WTC11 (cell line): ENCODE measurements at regions not wholly inside any gene's neighbourhood (a gene's known extent, or its start where the extent isn't known, plus 50 kb on each side); places are given as distances from the start of the nearest gene placed in this dataset.

Experiments used
- ATAC-seq: fragments of 200-7000 bp; cut with Tn5 transposase; 2 replicates; pipeline ENCODE4 v1.10.0; 2021; ENCODE audit warnings: mild to moderate bottlenecking, moderate library complexity
- CTCF ChIA-PET: fragments of 300-600 bp; sonication (Branson Sonifier 250); formaldehyde crosslinking; loops from one replicate; lab custom pipeline; 2021; ENCODE audit warnings: antibody characterized with exemption; lab: Charles Lee
- POLR2A ChIA-PET: fragments of 350-600 bp; sonication (Branson Sonifier 250); formaldehyde crosslinking; loops from one replicate; lab custom pipeline; 2021; ENCODE audit warnings: antibody characterized with exemption; lab: Charles Lee
- DNase-seq: peaks from one replicate; pipeline ENCODE4 v3.0.0; 2021; ENCODE audit warnings: low spot score
- H3K27ac Mint-ChIP-seq: 2 replicates; pipeline ENCODE4 v1.8.0; 2021; ENCODE audit warnings: mixed read lengths
- H3K27me3 Mint-ChIP-seq: 2 replicates; pipeline ENCODE4 v1.8.0; 2021; ENCODE audit warnings: low read depth, mild to moderate bottlenecking, moderate library complexity, mixed read lengths
- H3K36me3 Mint-ChIP-seq: 2 replicates; pipeline ENCODE4 v1.8.0; 2021; ENCODE audit warnings: mixed read lengths
- H3K4me1 Mint-ChIP-seq: 2 replicates; pipeline ENCODE4 v1.8.0; 2022; ENCODE audit warnings: mixed read lengths
- H3K4me3 Mint-ChIP-seq: 2 replicates; pipeline ENCODE4 v1.8.0; 2021; ENCODE audit warnings: mild to moderate bottlenecking, moderate library complexity, mixed read lengths
- H3K9me3 Mint-ChIP-seq: 2 replicates; pipeline ENCODE4 v1.8.0; 2021; ENCODE audit warnings: mixed read lengths
- CBFB ChIP-seq: sonication (generic); formaldehyde crosslinking; IDR thresholded peaks from 2 replicates; pipeline ENCODE4 v1.8.1; 2022; ENCODE audit warnings: mild to moderate bottlenecking, low read depth, missing genetic modification reagents
- CREB1 ChIP-seq: sonication (generic); formaldehyde crosslinking; IDR thresholded peaks from 2 replicates; pipeline ENCODE4 v1.8.0; 2023; ENCODE audit warnings: mild to moderate bottlenecking, missing genetic modification reagents
- EMX1 ChIP-seq: fragments of 250-450 bp; sonication (Bioruptor Pico); IDR thresholded peaks from 2 replicates; pipeline ENCODE4 v1.8.0; 2021; ENCODE audit warnings: mild to moderate bottlenecking
- FOXJ3 ChIP-seq: sonication (generic); formaldehyde crosslinking; IDR thresholded peaks from 2 replicates; pipeline ENCODE4 v1.9.0; 2021; ENCODE audit warnings: missing genetic modification reagents, mild to moderate bottlenecking, borderline replicate concordance
- FOXK1 ChIP-seq: sonication (generic); formaldehyde crosslinking; IDR thresholded peaks from 2 replicates; pipeline ENCODE4 v1.8.0; 2022; ENCODE audit warnings: mild to moderate bottlenecking, moderate library complexity, missing genetic modification reagents
- IRF2 ChIP-seq: sonication (generic); formaldehyde crosslinking; IDR thresholded peaks from 2 replicates; pipeline ENCODE4 v1.8.0; 2022; ENCODE audit warnings: low read depth, missing genetic modification reagents, borderline replicate concordance
- JUN ChIP-seq: sonication (generic); formaldehyde crosslinking; IDR thresholded peaks from 2 replicates; pipeline ENCODE4 v1.8.0; 2023; ENCODE audit warnings: mild to moderate bottlenecking, missing genetic modification reagents
- MYBL2 ChIP-seq: sonication (generic); formaldehyde crosslinking; IDR thresholded peaks from 2 replicates; pipeline ENCODE4 v1.8.1; 2023; ENCODE audit warnings: mild to moderate bottlenecking, moderate library complexity, missing genetic modification reagents
- NR2C2 ChIP-seq: sonication (generic); formaldehyde crosslinking; IDR thresholded peaks from 2 replicates; pipeline ENCODE4 v1.8.0; 2022; ENCODE audit warnings: mild to moderate bottlenecking, missing genetic modification reagents
- NR3C1 ChIP-seq: sonication (generic); formaldehyde crosslinking; conservative IDR thresholded peaks from 2 replicates; pipeline ENCODE4 v1.8.1; 2023; ENCODE audit warnings: low read depth, mild to moderate bottlenecking, missing genetic modification reagents
- PRRX2 ChIP-seq: fragments of 250-450 bp; sonication (Bioruptor Pico); IDR thresholded peaks from 2 replicates; pipeline ENCODE4 v1.8.0; 2021; ENCODE audit warnings: mild to moderate bottlenecking
- SMAD3 ChIP-seq: sonication (generic); formaldehyde crosslinking; IDR thresholded peaks from 2 replicates; pipeline ENCODE4 v1.8.0; 2022; ENCODE audit warnings: missing genetic modification reagents, mild to moderate bottlenecking, borderline replicate concordance
- SOX15 ChIP-seq: fragments of 250-450 bp; sonication (Bioruptor Pico); IDR thresholded peaks from 2 replicates; pipeline ENCODE4 v1.9.0; 2021; ENCODE audit warnings: mild to moderate bottlenecking
- SP1 ChIP-seq: sonication (generic); formaldehyde crosslinking; conservative IDR thresholded peaks from 2 replicates; pipeline ENCODE4 v1.8.1; 2022; ENCODE audit warnings: missing genetic modification reagents
- TCF7 ChIP-seq: sonication (generic); formaldehyde crosslinking; IDR thresholded peaks from 2 replicates; pipeline ENCODE4 v1.8.0; 2022; ENCODE audit warnings: mild to moderate bottlenecking, low read depth, missing genetic modification reagents, moderate library complexity
- TP53 ChIP-seq: sonication (generic); formaldehyde crosslinking; IDR thresholded peaks from 2 replicates; pipeline ENCODE4 v1.8.1; 2023; ENCODE audit warnings: mild to moderate bottlenecking, missing genetic modification reagents
- ZBTB21 ChIP-seq: sonication (generic); formaldehyde crosslinking; IDR thresholded peaks from 2 replicates; pipeline ENCODE4 v1.8.1; 2023; ENCODE audit warnings: mild to moderate bottlenecking, missing genetic modification reagents, borderline replicate concordance
- ZNF138 ChIP-seq: sonication (generic); formaldehyde crosslinking; conservative IDR thresholded peaks from 2 replicates; pipeline ENCODE4 v1.8.1; 2022; ENCODE audit warnings: mild to moderate bottlenecking, moderate library complexity, missing genetic modification reagents
- ZNF219 ChIP-seq: sonication (generic); formaldehyde crosslinking; IDR thresholded peaks from 2 replicates; pipeline ENCODE4 v1.8.0; 2023; ENCODE audit warnings: missing genetic modification reagents, mild to moderate bottlenecking, borderline replicate concordance
- ZNF263 ChIP-seq: sonication (generic); formaldehyde crosslinking; IDR thresholded peaks from 2 replicates; pipeline ENCODE4 v1.8.1; 2022; ENCODE audit warnings: low read depth, mild to moderate bottlenecking, moderate library complexity, missing genetic modification reagents
- TF ChIP-seq, protein P1 (sequence below): fragments of 250-450 bp; sonication (Bioruptor Pico); conservative IDR thresholded peaks from 2 replicates; pipeline ENCODE4 v1.9.0; 2021; ENCODE audit warnings: mild to moderate bottlenecking
- TF ChIP-seq, protein P2 (sequence below): fragments of 200-600 bp; IDR thresholded peaks from 2 replicates; pipeline ENCODE4 v1.8.0; 2022; ENCODE audit warnings: antibody characterized with exemption
- TF ChIP-seq, protein P3 (sequence below): sonication (generic); formaldehyde crosslinking; IDR thresholded peaks from 2 replicates; pipeline ENCODE4 v1.8.1; 2022; ENCODE audit warnings: missing genetic modification reagents, borderline replicate concordance
- TF ChIP-seq, protein P4 (sequence below): fragments of 250-450 bp; sonication (Bioruptor Pico); IDR thresholded peaks from 2 replicates; pipeline ENCODE4 v2.1.2; 2022; ENCODE audit warnings: mild to moderate bottlenecking, moderate library complexity
- TF ChIP-seq, protein P5 (sequence below): sonication (generic); formaldehyde crosslinking; IDR thresholded peaks from 2 replicates; pipeline ENCODE4 v1.8.1; 2022; ENCODE audit warnings: low read depth, mild to moderate bottlenecking, moderate library complexity, missing genetic modification reagents, borderline replicate concordance
- TF ChIP-seq, protein P6 (sequence below): sonication (generic); formaldehyde crosslinking; IDR thresholded peaks from 2 replicates; pipeline ENCODE4 v1.8.0; 2023; ENCODE audit warnings: missing genetic modification reagents

DNA sequence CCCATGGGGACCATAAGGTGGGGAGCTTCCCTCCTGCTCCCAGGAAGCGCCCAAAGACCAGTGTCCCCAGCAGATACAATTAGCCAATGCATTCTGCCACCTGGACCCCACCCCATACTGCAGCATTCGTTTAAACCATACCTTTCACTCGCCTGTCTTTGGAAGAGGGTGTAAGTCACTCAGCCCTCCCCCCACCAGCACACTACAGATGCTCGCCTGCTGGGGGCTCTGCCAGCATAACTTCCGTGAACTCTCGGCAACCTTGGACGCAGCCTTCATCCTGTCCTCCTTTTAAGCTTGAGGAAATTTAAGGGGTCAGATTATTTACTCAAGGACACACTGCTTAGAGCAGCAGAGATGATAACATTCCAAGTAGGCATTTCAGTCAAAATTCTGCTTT is 94.4 kb upstream of the NAA20 start:
- Mint-ChIP-seq H3K9me3 (no peaks in the 10 kb centered on the region), H3K36me3 (no peaks in the 10 kb centered on the region), H3K27ac (no peak overlapping the region), H3K4me3 (no peak overlapping the region), H3K4me1 (peaks cover 13% of the 10 kb centered on the region), H3K27me3 (no peaks in the 10 kb centered on the region)
- DNase-seq (no peak), ATAC-seq (peak; percentile 49)
- ChIA-PET CTCF (interaction anchor here (1.0 kb wide), 1 partner anchor 75 kb away, joined by 3 read pairs; no protein-coding TSS in a partner anchor), POLR2A (no interaction called here)
- TF ChIP-seq, protein P1, sequence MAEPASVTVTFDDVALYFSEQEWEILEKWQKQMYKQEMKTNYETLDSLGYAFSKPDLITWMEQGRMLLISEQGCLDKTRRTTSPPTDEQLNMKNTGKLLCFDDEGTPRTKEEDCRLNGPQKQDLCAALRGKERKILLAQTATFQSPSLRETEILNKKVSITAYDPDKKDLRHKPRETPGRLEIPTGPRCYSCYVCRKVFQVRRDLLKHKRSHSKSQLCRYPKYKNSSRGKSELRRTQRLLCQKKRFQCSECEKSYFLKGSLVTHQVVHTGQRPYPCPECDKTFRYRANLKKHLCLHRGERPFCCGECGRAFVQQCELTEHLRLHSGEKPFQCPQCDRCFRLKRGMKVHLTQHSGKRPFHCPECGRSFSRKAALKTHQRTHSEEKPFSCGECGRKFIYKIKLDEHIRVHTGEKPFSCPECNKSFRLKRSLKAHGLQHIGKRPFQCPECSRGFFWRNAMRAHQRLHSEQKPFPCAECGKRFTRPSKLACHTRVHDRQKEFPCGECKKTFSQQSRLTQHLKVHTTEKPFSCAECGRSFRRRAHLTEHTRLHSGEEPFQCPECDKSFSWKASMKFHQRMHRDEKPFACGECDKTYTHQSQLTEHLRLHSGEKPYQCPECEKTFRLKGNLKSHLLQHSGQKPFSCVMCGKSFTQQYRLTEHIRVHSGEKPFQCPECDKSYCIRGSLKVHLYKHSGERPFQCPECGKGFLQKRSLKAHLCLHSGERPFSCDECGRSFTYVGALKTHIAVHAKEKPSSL (CRISPR knock-in tag): no peak
- TF ChIP-seq FOXJ3 (CRISPR knock-in tag) (no peak), TP53 (no peak), SMAD3 (CRISPR knock-in tag) (no peak), NR2C2 (CRISPR knock-in tag) (no peak), EMX1 (CRISPR knock-in tag) (no peak), IRF2 (CRISPR knock-in tag) (no peak), ZNF219 (no peak), SOX15 (CRISPR knock-in tag) (no peak), JUN (CRISPR knock-in tag) (no peak), ZBTB21 (CRISPR knock-in tag) (no peak), PRRX2 (no peak), SP1 (CRISPR knock-in tag) (no peak), ZNF138 (no peak), CBFB (CRISPR knock-in tag) (no peak), ZNF263 (CRISPR knock-in tag) (no peak), FOXK1 (CRISPR knock-in tag) (no peak)
- TF ChIP-seq, protein P2, sequence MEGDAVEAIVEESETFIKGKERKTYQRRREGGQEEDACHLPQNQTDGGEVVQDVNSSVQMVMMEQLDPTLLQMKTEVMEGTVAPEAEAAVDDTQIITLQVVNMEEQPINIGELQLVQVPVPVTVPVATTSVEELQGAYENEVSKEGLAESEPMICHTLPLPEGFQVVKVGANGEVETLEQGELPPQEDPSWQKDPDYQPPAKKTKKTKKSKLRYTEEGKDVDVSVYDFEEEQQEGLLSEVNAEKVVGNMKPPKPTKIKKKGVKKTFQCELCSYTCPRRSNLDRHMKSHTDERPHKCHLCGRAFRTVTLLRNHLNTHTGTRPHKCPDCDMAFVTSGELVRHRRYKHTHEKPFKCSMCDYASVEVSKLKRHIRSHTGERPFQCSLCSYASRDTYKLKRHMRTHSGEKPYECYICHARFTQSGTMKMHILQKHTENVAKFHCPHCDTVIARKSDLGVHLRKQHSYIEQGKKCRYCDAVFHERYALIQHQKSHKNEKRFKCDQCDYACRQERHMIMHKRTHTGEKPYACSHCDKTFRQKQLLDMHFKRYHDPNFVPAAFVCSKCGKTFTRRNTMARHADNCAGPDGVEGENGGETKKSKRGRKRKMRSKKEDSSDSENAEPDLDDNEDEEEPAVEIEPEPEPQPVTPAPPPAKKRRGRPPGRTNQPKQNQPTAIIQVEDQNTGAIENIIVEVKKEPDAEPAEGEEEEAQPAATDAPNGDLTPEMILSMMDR: no peak
- TF ChIP-seq, protein P3, sequence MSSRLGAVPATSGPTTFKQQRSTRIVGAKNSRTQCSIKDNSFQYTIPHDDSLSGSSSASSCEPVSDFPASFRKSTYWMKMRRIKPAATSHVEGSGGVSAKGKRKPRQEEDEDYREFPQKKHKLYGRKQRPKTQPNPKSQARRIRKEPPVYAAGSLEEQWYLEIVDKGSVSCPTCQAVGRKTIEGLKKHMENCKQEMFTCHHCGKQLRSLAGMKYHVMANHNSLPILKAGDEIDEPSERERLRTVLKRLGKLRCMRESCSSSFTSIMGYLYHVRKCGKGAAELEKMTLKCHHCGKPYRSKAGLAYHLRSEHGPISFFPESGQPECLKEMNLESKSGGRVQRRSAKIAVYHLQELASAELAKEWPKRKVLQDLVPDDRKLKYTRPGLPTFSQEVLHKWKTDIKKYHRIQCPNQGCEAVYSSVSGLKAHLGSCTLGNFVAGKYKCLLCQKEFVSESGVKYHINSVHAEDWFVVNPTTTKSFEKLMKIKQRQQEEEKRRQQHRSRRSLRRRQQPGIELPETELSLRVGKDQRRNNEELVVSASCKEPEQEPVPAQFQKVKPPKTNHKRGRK (CRISPR knock-in tag): no peak
- TF ChIP-seq, protein P4, sequence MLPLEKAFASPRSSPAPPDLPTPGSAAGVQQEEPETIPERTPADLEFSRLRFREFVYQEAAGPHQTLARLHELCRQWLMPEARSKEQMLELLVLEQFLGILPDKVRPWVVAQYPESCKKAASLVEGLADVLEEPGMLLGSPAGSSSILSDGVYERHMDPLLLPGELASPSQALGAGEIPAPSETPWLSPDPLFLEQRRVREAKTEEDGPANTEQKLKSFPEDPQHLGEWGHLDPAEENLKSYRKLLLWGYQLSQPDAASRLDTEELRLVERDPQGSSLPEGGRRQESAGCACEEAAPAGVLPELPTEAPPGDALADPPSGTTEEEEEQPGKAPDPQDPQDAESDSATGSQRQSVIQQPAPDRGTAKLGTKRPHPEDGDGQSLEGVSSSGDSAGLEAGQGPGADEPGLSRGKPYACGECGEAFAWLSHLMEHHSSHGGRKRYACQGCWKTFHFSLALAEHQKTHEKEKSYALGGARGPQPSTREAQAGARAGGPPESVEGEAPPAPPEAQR (CRISPR knock-in tag): no peak

DNA sequence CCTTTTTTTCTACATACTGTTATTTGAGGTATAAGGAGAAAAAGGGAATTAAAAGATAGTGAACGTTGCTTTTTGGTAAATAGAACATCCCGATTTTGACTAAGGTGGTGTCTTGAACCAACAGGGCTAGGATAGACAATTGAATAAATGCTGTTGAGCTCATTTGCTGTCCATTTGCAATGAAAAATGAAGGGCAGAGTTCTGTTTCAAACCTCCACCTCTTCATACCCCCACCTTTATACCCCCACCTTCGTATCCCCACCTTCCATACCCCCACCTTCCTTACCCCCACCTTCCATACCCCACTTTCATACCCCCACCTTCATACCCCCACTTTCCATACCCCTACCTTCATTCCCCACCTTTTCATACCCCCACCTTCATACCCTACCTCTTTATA is 93.4 kb upstream of the NAA20 start:
- no peaks in the 10 kb centered on the region for H3K9me3 Mint-ChIP-seq
- no peak overlapping the region for H3K4me3 Mint-ChIP-seq
- no peaks in the 10 kb centered on the region for H3K36me3 Mint-ChIP-seq
- ATAC-seq (no peak), DNase-seq (no peak)
- no peaks in the 10 kb centered on the region for H3K27me3 Mint-ChIP-seq
- H3K27ac Mint-ChIP-seq: no peak overlapping the region
- H3K4me1 Mint-ChIP-seq: peaks cover 13% of the 10 kb centered on the region
- ChIA-PET POLR2A (no interaction called here), CTCF (no interaction called here)
- TF ChIP-seq CREB1 (CRISPR knock-in tag): no peak
- no peak for TF ChIP-seq SMAD3 (CRISPR knock-in tag)
- no peak for TF ChIP-seq MYBL2 (CRISPR knock-in tag)
- TF ChIP-seq TCF7 (CRISPR knock-in tag): no peak
- no peak for TF ChIP-seq NR3C1 (CRISPR knock-in tag)
- TF ChIP-seq, protein P5, sequence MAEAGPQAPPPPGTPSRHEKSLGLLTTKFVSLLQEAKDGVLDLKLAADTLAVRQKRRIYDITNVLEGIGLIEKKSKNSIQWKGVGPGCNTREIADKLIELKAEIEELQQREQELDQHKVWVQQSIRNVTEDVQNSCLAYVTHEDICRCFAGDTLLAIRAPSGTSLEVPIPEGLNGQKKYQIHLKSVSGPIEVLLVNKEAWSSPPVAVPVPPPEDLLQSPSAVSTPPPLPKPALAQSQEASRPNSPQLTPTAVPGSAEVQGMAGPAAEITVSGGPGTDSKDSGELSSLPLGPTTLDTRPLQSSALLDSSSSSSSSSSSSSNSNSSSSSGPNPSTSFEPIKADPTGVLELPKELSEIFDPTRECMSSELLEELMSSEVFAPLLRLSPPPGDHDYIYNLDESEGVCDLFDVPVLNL: no peak
- no peak for TF ChIP-seq ZNF263 (CRISPR knock-in tag)
- TF ChIP-seq, protein P6, sequence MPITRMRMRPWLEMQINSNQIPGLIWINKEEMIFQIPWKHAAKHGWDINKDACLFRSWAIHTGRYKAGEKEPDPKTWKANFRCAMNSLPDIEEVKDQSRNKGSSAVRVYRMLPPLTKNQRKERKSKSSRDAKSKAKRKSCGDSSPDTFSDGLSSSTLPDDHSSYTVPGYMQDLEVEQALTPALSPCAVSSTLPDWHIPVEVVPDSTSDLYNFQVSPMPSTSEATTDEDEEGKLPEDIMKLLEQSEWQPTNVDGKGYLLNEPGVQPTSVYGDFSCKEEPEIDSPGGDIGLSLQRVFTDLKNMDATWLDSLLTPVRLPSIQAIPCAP (CRISPR knock-in tag): no peak
- no peak for TF ChIP-seq TP53
- no peak for TF ChIP-seq FOXJ3 (CRISPR knock-in tag)
